NCI-H2196 (cell line): ENCODE measurements at regions not wholly inside any gene's neighbourhood (a gene's known extent, or its start where the extent isn't known, plus 50 kb on each side); places are given as distances from the start of the nearest gene placed in this dataset.
"Not testable (repeated sequence)": the region's sequence is repeated elsewhere in the genome, so short reads cannot be mapped to it uniquely, and the experiment has no call there.

Experiments used
- DNase-seq: peaks from one replicate; lab custom pipeline; 2025; ENCODE audit not compliant: unreplicated experiment; lab: John Stamatoyannopoulos, UW

DNA sequence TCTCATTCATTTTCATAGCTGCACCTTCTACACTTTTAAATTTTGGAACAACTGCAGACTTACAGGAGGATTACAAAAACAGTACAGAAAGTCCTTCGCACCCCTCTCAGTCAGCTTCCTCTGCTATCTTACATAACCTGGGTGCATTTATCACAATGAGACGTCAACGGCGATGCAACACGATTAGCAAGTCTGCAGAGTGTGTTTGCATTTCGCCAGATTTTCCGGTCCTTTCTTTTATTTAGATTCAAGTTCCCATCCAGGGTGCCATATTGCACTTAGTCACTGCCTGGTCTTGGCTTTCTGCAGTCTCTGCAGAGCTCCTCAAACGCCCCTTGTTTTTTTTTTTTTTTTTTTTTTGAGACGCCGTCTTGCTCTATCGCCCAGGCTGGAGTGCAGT is 85.9 kb downstream of the ASMT start:
- DNase-seq = no peak

DNA sequence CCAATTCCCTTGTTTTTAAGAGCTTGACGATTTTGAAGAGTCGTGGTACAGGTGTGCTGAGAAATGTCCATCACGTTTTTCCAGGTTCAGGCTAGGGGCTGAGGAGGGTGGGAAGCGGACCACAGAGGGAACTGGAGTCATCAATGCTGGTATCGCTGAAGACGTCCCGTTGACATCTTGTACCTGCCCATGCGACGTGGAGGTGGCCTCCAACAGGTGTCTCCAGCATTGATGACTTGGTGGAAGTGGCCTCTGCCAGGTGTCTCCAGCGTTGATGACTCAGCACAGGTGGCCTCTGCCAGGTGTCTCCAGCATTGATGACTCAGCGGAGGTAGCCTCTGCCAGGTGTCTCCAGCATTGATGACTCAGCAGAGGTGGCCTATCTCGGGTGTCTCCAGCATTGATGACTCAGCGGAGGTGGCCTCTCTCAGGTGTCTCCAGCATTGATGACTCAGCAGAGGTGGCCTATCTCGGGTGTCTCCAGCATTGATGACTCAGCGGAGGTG is 86.6 kb downstream of the ASMT start:
- not testable (repeated sequence) for DNase-seq

DNA sequence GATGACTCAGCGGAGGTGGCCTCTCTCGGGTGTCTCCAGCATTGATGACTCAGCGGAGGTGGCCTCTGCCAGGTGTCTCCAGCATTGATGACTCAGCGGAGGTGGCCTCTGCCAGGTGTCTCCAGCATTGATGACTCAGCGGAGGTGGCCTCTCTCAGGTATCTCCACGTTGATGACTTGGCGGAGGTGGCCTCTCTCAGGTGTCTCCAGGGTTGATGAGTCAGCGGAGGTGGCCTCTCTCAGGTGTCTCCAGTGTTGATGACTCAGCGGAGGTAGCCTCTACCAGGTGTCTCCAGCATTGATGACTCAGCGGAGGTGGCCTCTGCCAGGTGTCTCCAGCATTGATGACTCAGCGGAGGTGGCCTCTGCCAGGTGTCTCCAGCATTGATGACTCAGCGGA is 87.3 kb downstream of the ASMT start:
- not testable (repeated sequence) for DNase-seq

DNA sequence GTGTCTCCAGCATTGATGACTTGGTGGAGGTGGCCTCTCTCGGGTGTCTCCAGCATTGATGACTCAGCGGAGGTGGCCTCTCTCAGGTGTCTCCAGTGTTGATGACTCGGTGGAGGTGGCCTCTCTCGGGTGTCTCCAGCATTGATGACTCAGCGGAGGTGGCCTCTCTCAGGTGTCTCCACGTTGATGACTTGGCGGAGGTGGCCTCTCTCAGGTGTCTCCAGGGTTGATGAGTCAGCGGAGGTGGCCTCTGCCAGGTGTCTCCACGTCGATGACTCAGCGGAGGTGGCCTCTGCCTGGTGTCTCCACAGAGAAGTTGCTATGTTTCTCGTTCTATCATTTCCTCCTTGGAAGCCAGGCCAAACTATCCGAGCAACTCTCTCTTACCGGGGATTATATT is 87.7 kb downstream of the ASMT start:
- not testable (repeated sequence) for DNase-seq

DNA sequence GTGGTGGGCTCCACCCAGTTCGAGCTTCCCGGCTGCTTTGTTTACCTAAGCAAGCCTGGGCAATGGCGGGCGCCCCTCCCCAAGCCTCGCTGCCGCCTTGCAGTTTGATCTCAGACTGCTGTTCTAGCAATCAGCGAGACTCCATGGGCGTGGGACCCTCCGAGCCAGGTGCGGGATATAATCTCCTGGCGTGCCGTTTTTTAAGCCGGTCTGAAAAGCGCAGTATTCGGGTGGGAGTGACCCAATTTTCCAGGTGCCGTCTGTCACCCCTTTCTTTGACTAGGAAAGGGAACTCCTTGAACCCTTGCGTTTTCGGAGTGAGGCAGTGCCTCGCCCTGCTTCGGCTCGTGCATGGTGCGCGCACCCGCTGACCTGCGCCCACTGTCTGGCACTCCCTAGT is 94.4 kb downstream of the ASMT start:
- DNase-seq = not testable (repeated sequence)

DNA sequence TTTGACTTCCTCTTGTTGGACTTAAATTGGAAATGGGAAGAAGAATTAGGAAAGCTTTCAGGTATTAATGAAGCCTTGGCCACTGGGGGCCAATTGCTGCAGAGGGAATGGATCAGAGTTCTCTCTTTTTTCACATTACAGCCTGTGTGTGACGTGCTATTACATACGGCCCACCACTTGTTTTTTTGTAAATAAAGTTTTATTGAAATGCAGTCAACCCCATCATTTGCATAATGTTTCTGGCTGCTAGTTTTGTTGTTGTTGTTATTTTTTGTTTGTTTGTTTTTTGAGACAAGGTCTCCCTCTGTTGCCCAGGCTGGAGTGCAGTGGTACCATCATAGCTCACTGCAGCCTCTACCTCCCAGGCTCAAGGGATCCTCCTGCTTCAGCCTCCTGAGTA is 98.4 kb downstream of the ASMT start:
- DNase-seq = no peak

DNA sequence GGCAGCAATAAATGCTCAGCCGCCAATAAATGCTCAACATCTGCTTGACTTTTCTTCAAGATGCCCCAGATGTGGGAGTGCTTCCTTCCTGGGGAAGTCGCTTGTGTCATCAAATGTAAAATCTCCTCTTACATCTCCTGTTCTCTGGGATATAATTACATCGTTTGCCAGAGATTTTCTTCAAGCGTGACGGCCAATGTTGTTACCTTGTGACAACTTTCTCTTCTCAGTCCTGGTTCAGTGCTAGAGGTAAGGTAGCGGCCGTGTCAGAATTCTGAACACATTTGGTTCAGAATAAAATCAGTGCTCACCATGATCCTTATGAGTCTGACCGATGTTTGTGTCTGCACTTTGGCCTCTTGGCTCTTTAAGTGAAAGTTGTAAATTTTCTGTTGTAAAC is 102.5 kb downstream of the ASMT start:
- DNase-seq = no peak

DNA sequence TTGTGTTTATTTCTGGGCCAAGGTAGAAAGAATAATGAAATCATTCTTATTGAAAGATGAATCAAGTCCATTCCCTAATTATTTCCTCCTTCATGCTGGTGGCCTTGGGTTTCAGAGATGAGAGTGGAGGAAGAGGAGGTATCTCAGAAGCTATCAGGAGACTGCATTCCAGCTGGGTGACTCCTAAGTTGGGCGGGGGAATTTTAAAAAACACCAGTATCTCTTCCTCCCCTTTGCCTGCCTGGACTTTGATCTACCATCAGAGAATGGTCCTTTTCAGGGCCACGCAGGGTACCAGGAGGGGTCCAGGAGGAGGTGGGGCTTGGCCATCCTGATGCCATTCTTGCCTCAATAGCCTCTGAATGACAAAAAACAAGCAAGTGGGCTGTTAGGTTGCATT is 104.4 kb downstream of the ASMT start:
- DNase-seq = no peak

DNA sequence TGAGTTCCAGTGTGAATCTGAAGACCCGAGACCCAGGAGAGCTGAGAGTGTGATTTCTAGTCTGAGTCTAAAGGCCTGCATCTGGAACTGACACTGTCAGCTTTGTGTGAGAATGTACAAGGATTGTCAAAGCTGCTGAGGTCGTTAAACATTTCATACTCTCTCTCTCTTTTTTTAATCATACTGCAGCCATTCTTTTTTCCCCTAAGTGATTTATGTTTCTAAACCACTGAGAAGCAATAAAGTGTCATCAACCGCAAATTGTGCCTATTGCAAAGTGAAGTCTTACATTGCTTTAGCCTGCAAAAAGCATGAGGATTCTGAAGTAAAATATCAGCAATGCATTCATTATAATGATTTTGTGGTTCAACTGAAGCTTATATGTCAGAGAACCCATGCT is 106.0 kb downstream of the ASMT start:
- no peak for DNase-seq

DNA sequence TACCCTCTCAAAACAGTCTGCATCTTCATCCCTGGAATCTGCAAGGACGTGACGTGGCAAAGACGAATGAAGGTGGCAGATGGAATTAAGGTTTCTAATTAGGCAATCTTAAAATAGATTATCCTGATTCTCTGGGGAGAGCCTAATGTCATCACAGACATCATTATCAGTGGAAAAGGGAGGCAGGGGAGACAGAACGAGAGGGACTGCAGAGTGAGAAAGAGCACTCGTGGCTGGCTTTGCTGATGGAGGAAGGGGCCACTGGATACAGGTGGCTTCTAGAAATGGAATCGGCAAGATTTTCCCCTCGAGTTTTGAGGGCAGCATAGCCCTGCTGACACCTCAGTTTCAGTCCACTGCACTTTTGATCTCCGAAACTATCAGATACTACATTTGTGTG is 110.6 kb downstream of the ASMT start:
- no peak for DNase-seq

DNA sequence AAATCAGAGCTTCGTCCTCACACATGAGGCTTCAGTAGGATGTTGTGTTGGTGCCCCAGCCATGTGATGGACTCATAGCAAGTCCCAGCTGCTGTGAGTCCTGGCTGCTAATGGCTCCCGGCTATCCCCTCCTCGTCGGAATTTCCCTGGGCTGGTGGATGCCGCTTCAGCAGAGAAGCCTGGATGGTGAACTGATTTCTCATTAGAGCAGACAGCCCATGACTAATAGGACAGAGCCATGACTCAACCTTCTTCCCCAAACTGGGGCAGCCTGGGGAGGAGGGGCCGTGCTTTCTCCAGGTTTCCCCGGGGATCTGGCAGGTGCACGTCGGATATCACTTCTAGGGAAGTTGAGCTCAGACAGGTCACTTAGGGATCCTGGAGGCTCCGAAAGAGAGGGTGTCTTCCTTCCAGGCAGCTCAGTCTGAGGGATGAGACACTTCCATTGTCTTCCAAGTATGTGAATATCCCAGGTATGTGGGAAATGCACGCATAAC is 112.7 kb downstream of the ASMT start:
- no peak for DNase-seq

DNA sequence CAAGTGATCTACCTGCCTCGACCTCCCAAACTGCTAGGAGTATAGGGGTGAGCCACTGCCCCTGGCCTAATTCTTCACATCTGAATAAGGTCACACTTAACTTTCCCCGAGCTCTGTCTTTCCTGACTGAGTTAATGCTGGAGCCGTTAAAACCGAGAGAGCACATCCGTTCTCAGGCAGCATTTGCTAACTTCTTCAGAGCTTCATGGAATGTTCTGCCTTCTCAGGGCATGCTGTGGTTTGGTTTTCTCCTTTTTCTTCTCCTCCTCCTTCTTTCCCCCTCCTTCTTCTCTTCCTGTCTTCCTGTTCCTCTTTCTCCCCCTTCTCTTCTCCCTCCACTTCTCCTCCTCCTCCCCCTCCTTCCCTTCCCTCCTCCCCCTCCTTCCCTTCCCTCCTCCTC is 119.9 kb downstream of the ASMT start:
- no peak for DNase-seq

DNA sequence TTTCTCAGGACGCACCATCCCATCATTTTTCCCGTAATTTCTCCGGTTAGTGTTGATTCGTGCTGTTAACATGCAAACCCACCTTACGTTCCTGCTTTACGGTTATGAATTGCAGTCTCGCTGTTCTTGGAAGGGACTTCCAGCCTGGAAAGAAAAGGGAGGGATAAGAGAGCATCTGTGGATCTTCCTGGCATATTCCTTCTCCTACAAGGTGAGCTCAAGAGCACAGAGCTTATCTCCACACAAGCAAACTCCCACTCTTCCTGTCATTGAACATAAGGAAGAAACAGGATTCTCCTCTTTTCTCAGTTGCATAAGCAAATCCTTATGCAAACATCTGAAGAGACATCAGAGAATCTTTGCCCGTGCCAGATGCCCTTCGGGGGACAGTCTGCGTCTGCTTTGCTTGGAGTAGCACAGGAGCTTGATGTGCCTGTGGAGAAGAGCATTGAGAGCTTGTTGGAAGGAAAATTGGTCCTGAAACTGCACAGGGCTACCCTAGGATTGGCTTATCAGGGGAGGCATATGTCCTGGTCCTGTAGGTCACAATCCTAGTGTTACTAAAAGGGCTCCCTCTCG is 127.0 kb downstream of the ASMT start:
- no peak for DNase-seq

DNA sequence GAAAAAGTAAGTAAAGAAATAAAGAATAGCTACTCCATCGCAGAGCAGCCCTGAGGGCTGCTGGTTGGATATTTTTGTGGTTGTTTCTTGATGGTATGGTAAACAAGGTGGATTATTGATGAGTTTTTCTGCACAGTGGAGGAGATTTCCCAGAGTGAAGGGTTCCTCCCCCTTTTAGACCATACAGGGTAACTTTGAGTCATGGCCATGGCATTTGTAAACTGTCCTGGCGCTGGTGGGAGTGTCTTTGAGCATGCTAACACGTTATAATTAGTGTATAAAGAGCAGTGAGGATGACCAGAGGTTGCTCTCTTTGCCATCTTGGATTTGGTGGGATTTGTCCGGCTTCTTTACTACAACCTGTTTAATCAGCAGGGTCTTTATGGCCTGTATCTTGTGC is 128.2 kb downstream of the ASMT start:
- no peak for DNase-seq

DNA sequence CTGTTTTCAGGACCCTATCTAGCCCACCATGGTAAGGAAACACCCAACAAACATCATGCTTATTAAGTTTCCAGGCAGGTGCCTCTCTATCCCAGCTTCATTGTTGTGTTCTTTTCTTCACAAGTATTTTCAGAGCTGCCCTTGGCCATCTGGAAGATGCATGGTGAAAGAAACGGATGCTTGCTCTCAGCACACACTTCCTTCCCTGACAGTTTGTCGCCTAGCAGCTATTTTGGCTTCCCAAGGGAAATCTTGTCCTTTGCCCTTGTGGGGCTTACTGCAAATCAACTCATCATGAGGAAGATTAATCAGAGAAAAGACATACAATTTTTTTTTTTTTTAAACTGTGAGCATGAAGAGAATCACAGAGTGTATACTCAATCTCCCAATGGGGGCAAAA is 128.8 kb downstream of the ASMT start:
- DNase-seq = no peak

DNA sequence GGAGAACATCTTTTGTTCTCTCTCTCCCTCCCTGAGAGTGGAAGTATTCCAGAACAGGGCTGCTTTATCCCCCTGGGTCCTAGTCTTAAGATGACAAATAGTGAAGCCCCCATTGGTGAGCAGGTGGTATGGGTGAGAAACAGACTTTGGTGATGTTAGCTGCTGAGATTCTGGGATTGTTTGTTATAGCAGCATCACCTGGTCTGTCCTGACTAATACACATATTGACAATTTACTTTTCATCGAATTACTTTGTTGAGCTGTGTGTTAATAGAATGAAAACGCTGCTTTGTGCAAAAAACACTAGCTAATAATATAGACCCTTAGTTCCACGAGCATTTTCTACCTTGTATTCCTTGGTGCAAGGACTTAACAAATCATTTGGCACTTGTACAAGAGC is 133.5 kb downstream of the ASMT start:
- no peak for DNase-seq

DNA sequence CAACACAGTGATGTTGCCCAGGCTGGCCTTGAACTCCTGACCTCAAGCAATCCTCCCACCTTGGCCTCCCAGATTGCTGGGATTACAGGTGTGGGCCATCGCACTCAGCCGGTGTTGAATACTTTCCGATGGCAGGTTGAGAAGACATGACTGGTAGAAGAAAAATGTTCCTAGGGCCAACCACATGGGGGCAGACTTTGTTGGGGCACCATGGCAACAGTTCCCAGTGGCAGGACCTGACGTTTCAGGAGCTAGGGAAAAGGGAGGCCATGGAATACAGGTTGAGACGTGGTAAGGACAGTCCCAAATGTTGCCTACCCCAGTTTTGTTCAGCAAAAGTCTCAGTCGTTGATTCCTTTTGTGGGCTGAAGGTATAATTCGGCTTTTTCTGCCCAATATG is 134.6 kb downstream of the ASMT start:
- DNase-seq = no peak

DNA sequence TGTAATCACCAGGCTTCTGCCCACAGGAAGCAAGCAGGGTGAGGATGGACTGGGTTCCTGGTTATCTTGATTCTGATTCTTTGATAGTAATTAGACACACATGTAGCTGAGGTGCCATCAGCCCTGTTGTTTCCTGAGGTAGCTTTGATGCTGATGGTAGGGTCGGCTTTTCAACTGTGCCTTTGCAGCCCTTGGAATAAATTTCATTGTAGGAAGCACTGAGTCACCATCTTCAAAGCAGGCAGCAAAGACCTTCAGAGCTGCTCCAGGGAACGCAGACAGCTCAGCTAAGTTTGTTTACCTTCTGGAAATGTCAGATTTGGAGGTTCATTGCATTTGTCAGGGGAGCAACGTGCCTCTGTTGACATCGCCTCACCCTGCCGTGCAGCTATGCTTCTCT is 135.4 kb downstream of the ASMT start:
- no peak for DNase-seq

DNA sequence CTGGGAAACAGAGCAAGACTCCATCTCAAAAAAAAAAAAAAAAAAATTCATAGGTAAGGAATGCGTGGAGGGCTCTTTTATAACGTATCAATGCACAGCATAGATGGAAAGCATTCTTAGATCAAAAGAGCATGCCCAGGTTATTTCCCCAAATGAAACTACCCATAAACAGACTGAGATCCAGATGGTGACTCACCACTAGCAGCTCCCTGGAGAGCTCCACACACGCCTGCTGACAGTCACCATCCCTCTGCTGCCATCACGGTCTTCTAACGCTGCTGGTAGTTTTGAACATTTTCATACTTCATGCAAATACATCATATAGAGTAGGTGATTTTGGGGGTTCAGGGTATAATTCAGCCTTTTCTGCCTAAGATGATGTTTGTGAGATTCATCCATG is 136.9 kb downstream of the ASMT start:
- no peak for DNase-seq

DNA sequence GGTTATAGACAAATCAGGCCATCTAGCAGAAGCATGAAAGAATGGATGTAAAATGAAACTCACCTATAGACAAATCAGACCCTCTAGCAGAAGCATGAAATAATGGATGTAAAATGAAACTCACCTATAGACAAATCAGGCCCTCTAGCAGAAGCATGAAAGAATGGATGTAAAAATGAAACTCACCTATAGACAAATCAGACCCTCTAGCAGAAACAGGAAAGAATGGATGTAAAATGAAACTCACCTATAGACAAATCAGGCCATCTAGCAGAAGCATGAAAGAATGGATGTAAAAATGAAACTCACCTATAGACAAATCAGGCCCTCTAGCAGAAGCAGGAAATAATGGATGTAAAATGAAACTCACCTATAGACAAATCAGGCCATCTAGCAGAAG is 137.9 kb downstream of the ASMT start:
- not testable (repeated sequence) for DNase-seq

DNA sequence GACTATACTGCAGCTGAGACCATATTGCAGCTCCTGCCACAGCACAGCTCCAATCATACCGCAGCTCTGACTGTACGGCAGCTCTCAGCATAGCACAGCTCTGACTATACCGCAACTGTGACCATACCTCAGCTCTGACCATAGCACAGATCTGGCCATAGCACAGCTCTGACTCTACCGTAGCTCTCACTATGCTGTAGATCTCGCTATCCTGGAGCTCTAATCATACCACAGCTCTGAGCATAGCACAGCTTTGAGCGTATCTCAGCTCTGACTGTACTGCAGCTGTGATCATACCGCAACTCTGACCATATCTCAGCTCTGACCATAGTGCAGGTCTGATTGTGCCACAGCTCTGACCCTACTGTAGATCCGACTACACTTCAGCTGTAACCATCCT is 139.2 kb downstream of the ASMT start:
- no peak for DNase-seq

DNA sequence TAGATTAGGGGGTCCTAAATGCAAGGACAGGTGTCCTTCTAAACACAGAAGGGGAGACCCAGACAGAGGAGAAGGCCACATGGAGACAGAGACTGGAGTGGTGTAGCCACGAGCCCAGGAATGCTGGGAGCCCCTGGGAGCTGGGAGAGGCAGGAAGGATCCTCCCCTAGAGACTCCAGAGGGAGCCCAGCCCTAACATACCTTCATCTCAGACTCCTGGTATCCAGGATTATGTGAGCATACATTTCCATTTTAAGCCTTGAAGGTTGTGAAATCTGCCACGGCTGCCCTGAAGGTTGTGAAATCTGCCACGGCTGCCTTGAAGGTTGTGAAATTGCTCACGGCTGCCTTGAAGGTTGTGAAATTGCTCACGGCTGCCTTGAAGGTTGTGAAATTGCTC is 148.4 kb downstream of the ASMT start:
- DNase-seq = no peak

DNA sequence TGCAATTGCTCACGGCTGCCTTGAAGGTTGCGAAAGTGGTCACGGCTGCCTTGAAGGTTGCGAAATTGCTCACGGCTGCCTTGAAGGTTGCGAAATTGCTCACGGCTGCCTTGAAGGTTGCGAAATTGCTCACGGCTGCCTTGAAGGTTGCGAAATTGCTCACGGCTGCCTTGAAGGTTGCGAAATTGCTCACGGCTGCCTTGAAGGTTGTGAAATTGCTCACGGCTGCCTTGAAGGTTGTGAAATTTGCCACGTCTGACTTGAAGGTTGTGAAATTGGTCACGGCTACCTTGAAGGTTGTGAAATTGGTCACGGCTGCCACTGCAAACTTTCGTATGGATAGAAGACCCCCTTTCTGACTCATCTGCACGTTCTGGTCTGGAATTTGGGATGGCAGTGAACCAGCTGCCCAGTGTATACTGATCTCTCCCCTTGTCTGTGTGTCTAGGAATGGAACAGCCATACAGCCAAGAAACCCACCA is 150.1 kb downstream of the ASMT start:
- not testable (repeated sequence) for DNase-seq
